Activated CD8-positive, alpha-beta memory T cell treated with anti-CD3 and anti-CD28 coated beads for 48 hours (primary cell): ENCODE measurements at regions not wholly inside any gene's neighbourhood (a gene's known extent, or its start where the extent isn't known, plus 50 kb on each side); places are given as distances from the start of the nearest gene placed in this dataset.
"Not testable (repeated sequence)": the region's sequence is repeated elsewhere in the genome, so short reads cannot be mapped to it uniquely, and the experiment has no call there.

Source experiments
- DNase-seq, 3 experiments: peaks; one replicate each; pipeline ENCODE4 v3.0.0-alpha.2; 2020; ENCODE audit warnings: low read depth in 2 of 3, low spot score in 2 of 3

DNA sequence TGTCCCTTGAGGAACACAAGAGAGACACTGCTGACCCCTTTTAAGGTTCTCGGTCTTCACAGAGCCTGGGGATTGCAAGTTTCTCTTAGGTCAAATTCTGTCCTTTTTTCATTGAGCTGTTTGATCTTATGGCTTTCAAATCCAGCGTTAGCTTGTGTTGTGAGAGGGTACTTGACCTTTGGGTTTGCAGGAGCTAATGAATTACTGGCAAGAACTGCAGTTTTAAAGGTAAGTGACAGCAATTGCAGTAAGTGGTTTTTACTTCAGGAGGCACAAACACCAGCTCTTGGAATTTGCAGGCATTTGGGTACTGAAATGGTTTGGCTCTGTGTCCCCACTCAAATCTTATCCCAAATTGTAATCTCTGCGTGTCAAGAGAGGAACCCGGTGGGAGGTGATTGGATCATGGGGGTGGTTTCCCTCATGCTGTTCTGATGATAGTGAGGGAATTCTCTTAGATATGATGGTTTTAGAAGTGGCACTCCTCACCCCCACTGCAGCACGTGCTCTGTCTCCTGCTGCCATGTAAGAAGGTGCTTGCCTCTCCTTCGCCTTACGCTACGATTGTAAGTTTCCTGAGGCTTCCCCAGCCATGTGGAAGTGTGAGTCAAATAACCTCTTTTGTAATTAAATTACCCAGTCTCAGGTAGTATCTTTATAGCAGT lies 134.5 kb upstream of the LYPLAL1 start:
- no peak for DNase-seq

- no peak for DNase-seq
Observed at GRCh38 chr1:219039682-219040154, 134.0 kb upstream of the LYPLAL1 start.

DNA sequence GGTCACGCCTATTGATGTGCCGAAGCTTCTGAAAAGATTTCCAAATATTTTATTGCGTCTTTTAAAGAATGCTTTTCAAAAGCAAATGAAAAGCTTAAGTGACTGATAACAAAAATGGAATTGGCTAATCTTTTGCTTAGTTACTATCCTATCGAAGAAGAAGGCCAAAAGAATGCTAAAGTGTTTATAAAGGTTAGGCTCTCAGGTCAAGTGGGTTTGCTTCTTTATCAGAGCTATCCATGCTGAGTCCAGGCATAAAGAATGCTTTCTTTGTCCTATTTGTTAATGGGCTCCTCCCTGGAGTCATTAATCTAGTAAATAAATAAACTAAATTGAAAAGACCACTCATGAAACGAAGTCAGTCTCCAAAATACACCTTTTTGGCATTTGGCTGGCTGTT lies 133.4 kb upstream of the LYPLAL1 start:
- no peak for DNase-seq

DNA sequence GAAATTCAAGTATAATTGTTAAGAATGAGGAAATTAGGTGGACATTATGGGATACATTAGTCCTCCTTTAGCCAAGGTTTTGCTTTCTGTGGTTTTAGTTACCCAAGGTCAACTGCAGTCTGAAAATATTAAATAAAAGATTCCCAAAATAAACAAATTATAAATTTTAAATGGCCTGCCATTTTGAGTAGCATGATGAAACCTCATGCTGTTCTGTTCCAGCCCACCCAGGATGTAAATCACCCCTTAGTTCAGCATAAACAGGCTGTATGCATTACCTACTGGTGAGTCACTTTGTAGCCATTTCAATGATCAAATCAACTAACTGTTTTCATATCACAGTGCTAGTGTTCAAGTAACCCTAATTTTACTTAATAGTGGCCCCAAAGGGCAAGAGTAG lies 132.5 kb upstream of the LYPLAL1 start:
- DNase-seq = no peak

GRCh38 chr1:219041818-219042217 lies 131.9 kb upstream of the LYPLAL1 start:
- no peak for DNase-seq

DNA sequence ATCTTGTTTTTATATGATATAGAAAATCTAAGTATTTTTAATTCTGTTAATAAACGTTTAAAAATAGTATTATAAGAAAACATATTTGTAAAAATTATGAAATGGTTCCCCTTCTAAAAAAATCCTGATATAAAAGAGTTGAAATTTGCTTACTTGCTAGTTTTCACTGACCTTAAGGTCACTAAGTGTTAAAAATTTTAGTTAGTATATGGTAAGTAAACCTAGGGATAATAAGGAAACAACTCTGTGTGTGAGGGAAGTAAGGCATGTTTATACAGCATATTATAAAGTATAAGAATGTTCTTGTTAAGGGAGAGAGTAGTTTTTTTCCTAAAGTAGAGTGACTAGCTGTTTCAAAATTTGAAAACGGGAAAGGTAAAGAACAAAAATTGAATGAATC lies 130.9 kb upstream of the LYPLAL1 start:
- DNase-seq = no peak

- DNase-seq = no peak
Observed at GRCh38 chr1:219045246-219045645, 128.4 kb upstream of the LYPLAL1 start.

GRCh38 chr1:219049501-219049900 lies 124.2 kb upstream of the LYPLAL1 start:
- no peak for DNase-seq

DNA sequence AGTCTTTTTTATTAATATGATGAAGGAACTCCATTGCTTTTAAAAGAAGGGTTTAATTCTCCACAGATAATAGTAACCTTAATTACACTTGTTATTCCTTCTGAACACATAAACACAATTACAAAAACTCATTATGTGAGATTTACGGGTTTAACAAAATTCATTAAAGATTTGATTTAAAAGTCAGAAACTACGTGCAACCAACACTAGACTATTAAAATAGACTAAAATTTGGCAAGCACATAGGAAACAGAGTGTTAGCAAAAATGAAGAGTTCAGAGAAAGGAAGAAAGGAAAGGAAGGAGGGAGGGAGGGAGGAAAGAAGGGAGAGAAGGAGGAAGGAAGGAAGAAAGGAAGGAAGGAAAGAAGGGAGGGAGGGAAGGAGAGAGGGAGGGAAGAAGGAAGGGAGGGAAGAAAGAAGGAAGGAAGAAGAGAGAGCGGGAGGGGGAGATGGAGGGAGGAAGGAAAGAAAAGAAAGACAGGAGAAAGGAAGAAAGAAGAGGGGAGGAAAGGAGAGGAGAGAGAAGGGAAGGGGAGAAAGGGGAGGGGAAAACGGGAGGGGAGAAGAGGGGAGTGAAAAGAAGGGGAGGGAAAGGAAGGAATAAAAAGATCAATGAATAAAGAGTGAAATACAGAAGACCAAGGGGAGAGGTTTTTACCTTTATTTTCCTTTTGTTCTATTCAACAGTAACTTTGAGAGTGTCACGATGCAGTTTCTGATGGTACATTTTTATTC lies 123.4 kb upstream of the LYPLAL1 start:
- no peak for DNase-seq

DNA sequence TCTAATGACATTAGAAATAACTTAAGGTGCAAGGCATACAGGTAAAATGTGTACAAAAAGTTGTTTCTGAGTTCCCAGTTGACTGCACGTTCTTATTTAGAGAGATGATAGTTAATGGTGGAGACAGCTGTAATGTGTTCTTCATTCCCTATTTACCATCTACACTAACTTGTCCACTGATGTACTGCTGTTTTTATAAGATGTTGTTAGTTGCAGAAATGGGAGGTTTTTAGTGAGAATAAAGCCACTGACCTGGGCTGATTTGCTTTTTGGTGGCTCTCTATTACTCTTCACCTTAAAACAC lies 122.9 kb upstream of the LYPLAL1 start:
- no peak for DNase-seq

- no peak for DNase-seq
Observed at GRCh38 chr1:219051547-219051946, 122.1 kb upstream of the LYPLAL1 start.

DNA sequence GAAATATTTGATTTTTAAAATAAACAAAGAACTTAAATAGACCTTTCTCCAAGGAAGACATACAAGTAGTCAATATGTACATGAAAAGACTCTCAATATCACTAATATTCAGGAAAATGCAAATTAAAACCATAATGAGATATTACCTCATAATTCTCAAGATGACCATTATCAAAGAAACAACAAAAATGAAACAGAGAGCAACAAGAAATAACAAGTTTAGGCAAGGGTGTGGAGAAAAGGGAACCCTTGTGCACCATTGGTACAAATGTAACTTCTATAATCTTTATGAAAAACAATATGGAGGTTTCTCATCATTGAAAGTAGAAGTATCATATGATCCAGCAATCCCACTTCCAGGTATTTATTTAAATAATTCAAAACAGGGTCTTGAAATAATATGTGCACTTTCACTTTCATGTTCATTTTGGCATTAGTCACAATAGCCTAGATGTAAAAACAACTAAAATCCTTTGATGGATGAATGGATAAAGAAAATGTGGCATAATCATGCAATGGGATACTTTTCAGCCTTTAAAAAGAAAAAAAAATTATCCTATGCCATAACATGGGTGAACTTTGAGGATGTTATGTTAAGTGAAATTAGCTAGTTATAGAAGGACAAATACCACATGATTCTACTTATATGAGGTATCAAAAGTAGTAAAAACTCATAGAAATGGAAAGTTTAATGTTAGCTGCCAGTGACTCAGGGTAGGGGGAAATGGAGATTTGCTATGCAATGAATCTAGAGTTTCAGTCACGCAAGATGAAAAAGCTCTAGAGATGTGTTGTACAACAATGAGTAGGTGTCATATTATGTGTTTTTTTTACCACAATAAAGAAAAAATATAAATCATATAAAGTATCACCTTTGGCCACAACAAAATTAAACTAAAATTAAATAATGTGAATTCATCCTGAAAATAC lies 114.5 kb upstream of the LYPLAL1 start:
- no peak for DNase-seq

DNA sequence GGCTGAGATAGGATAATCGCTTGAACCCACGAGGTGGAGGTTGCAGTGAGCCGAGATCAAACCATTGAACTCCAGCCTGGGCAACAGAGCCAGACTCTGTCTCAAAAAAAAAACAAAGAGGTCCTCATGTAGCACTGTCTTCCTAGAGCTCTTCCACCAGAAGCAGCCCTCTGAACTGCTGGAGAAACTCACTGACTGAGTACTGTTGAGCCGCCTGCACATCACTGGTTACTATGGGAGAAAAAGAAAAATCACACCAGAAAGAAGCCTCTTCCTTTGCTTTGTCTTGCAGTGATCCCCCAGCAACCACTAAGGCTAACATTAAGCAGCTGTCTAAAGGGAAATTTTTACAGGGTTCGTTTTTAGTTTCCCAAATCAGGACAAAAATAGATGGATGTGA lies 112.9 kb upstream of the LYPLAL1 start:
- no peak for DNase-seq

DNA sequence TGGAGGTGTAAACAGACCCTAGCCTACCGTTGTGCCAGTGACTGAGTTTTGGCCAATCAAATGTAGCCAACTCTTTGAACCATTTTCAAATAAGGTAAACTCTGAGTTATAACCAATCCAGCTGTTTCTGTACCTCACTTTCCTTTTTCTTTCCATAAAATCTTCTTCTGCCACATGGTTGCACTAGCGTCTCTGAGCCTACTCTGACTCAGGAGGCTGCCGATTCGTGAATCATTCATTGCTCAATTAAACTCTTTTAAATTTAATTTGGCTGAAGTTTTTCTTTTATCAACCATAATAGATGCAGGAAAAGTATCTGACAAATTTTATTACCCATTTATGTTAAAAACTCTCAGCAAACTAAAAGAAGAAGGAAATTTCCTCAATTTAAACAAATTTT lies 111.5 kb upstream of the LYPLAL1 start:
- no peak for DNase-seq

DNA sequence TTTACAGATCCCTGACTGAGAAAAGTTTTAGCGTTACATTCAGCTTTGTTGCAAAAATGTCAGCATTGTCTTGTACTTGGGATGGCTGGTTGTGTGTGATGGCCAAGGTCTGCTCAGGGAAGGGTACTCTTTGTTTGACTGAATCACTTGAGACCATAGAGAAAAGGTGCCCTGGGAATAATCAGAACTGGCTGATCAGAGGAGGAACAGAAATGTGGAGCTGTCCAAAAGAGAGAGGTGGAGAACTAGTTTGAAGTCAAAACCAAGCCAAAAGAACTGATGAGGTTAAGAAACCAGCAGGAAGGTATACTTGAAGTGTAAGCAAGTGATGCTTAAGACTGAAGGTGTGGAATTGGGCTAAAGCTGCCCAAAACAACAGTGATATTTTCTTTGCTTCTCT lies 107.6 kb upstream of the LYPLAL1 start:
- no peak for DNase-seq

GRCh38 chr1:219066631-219067349 lies 106.9 kb upstream of the LYPLAL1 start:
- no peak for DNase-seq

DNA sequence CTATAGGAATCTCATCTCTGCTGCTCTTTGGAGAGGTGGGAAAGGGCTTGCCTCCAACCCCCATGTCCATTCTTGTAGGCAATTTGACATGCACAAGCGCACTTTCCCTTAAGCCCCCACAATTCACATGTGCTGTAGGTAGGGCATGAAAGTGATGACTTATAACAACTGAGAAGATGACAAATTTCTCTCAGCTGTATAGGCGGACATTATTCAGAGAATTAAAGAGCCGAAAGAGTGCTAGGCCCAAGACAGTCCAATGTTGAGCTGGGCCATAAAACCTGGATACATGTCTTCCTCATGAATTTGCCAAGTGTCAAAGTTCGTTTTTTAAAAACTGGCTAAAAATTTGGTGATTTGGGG lies 106.3 kb upstream of the LYPLAL1 start:
- no peak for DNase-seq

GRCh38 chr1:219070395-219070794 lies 103.3 kb upstream of the LYPLAL1 start:
- not testable (repeated sequence) for DNase-seq

DNA sequence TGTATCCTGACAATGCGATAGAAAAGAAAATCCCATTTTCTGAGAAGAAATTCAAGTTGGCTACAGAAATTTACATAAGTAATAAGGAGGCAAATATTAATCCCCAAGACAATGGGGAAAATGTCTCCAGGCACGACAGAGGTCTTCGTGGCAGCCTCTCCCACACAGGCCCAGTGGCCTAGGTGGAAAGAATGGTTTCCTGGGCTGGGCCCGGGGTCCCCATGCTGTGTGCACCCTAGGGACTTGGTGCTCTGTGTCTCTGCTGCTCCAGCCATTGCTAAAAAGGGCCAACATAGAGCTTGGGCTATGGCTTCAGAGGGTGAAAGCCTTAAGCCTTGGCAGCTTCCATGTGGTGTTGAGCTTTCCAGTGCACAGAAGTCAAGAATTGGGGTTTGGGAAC lies 102.5 kb upstream of the LYPLAL1 start:
- no peak for DNase-seq

DNA sequence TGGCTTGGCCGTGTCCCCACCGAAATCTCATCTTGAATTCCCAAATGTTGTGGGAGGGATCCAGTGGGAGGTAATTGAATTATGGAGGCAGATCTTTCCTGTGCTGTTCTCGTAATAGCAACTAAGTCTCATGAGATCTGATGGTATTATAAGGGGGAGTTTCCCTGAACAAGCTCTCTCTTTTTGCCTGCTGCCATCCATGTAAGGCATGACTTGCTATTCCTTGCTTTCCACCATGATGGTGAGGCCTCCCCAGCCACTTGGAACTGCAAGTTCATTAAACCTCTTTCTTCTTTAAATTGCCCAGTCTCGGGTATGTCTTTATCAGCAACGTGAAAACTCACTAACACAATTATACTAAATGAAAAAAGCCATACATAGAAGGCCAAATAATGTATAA lies 101.3 kb upstream of the LYPLAL1 start:
- DNase-seq = no peak

DNA sequence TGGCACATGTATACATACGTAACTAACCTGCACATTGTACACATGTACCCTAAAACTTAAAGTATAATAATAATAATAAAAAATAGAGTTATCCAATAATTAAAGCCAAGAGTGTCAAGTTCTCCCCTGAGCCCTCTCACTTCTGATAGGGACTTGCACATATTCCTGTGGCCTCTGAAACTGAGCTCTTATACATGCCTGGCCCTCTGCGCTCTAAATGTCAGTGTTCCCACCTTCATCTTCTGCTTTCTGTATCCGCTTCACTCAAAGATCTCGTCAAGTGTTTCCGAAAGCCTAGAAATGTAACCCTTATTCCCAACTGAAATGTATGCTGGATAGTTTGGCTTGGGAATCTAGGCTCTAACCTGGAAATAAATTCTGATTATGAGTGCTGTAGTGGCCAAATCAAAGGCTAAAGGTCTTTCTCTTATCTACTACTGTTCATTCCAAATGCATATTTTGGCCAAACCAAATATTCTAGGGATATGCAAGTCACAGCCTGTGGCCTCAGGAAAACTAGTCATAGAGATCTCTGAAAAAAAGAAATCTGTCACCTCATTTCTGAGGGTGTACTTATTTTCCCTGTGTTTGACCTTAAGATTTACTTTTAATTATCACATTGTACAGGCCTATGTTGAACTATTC lies 99.5 kb upstream of the LYPLAL1 start:
- DNase-seq = no peak
